Skeletal muscle cell (primary cell): ENCODE measurements at regions not wholly inside any gene's neighbourhood (a gene's known extent, or its start where the extent isn't known, plus 50 kb on each side); places are given as distances from the start of the nearest gene placed in this dataset.
A peak's percentile ranks its signal among the peaks of the same experiment; 100 is the strongest.

Source experiments
- DNase-seq: peaks from one replicate; pipeline ENCODE4 v3.0.0-alpha.2; 2010; ENCODE audit warnings: low read depth
- H3K4me3 ChIP-seq: 2 replicates; pipeline ENCODE4 v1.5.1; 2011; ENCODE audit warnings: low read depth, mild to moderate bottlenecking, control low read depth, low read length, moderate library complexity

DNA sequence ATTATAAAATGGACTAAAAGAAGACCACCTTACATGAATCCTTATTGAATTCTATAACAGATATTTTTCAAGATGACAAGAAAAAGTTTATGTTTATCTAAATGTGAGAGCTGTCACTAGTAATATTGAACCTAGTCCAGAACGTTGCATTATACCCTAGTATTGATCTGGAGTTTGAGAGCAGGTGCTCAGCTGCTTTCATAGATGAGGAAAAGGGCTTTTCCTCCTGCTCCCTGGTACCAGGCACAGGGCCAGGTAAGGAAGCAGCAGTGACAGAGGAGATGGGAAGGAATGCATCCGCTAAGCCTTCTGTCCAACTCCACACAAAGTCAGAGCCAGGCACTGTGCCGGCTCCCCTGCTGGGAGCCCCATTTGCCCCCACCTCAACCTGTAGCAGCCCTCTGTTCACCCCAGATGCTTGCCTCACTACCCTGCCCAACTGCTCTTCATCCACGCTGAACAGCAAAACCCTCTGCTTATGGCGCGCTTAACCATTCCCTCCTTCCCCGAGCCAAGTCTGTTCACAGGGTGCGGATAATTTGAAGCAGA, 393.1 kb downstream of the FRK start:
- H3K4me3 ChIP-seq: no peak overlapping the region
- no peak for DNase-seq

DNA sequence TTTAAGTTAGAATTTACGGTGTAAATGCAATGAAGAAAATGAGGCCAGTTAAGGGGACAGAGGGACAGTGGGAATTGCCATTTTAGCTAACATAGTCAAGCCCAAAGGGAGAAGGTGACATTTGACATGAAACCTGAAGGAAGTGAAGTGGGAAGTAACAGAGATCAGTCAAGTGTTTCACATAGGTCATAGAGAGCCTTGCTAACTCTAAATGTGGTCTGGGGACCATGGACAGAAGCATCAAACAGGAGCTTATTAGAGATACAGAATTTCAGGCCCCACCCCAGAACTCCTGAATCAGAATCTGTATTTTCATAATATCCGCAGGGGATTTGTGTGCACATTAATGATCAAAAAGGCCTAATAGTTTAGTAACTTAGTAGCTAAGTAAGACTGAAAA, 393.7 kb downstream of the FRK start:
- no peak overlapping the region for H3K4me3 ChIP-seq
- no peak for DNase-seq

DNA sequence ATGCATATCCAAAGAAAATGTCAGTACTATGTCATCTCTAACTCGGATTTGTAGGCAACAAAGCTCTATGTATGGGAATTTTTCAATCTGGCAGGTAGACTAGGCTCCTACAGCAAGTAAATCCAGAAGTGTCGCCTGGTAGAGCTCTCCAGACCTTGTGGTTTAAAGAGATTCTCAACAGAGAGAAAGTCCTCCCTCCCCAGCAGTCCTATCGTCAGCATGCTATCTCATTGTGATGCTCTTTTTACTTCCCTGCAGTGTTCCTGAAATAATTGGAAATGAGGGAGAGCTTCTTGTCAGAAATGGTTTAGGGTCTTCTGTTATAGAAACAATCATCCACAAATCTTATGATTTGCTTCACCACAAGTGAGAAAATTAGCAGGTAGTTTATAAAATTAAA, 395.4 kb downstream of the FRK start:
- no peak overlapping the region for H3K4me3 ChIP-seq
- no peak for DNase-seq

DNA sequence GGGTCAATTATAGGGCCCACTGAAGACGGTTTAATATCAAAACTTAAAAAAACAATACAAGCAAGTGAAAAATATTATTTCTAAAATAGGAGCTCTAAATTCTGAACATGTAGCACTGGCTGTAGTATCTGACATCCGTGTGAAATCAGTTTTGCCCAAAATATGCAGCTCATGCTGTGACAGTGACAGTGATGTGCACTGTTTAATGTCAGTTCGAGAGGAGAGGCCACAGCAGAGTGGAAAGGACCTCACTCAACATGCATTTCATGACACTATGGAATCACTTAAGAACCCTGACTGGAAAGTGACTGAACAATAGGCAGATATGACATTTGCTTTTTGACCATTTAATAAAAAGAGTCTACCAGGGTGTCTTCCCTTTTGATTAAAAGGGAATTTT, 397.0 kb downstream of the FRK start:
- no peak for DNase-seq
- H3K4me3 ChIP-seq: no peak overlapping the region

DNA sequence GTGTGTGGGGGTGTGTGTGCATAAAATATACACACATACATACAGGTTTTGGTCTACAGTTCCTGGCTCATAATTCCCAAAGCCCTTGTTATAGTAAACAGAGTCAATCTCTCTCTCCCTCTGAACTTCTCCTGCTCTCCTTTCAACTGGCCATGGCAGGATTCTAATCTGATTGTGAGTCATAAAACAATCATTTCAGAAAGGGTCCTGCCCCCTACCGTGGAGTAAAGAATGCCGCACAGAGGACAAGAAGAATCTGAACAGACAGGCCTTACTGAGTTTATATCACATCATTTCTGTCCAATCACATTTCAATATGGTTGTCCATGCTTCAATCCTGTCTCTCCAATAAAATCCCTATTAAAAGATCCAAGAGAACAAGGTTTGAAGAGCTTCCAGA, 416.9 kb downstream of the FRK start:
- no peak for DNase-seq

DNA sequence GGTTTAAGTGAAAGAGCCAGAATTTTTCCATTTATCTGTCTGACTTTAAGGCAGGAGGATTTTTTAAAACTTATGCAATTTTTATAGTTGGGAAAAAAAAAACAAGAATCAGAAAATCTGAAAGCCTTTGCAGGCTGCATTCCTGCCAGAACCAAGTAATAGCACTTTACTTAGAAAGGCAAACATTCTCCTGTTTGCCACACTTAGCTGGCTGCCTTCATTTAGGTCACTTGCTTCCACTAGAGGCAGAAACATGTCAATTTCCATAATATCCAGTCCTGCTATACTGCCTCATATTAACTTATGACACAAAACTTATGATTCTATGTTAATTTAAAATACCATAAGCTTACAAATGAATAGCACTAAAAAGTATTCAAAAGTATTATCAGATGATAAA, 425.8 kb downstream of the FRK start:
- DNase-seq: no peak

More for the DNA sequence above, 416.9 kb downstream of the FRK start:
- no peak overlapping the region for H3K4me3 ChIP-seq

DNA sequence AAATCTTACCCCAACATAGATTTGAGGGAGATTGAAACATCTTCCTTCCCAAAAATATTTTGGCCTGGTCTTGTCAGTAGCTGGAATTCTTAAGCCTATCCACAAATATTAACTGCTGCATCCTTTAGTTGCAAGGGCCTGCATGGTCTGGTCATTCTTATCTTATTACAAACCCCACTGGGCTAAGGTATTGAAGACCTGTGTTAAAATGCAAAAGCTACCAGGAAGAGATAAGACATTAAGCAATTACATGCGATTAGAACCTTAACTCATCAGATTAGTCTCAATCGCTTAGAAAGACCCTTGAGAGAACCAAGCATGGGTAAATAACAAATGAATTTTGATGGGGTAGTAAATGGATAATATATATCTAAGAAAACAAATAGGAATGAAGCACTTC, 426.6 kb downstream of the FRK start:
- DNase-seq: no peak
- H3K4me3 ChIP-seq: no peak overlapping the region

More for the DNA sequence above, 425.8 kb downstream of the FRK start:
- no peak overlapping the region for H3K4me3 ChIP-seq

DNA sequence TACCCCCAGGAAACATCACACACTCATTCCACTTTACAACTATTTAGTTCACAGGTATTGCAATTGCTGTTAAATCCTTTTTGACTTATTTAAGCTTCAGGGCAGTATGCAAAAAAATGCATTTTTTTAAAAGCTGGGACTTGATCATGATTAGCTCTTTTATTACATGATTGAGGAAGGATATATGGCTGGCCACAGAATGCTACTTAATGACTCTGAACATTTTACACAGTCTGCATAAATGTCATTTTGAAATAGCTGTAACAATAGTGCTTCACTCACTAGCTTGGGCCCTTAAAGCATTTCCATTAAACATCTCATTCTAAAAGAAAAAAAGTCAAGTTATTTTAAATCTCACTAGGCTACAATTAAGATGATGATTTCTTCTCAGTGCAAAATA, 429.7 kb downstream of the FRK start:
- no peak for DNase-seq
- no peak overlapping the region for H3K4me3 ChIP-seq

DNA sequence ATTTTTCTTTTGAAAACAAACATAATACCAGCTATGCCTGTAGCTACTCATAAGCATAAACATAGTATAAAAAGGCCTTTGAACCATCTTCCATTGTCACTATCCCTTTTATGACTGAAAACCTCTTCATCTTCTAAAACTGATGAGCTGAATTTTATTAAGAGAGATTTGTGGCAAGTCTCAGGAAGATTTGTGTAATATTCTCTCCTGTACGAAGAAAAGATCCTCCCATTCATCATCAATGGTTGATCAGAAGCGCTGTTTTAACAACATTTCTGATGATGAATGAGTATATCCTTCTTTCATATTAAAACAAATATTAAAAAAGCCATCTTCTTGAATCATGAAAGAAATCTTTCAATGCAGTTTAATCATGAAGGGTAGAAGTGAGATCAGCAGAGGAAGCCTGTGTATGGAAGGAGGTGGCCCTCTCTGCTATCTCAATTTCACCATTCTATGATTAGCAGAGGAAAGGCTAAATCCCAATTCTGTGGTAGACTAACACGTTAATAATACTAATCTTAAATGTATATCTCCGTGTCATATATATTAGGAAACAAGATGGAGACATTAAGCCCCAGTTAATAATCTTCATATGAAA, 430.2 kb downstream of the FRK start:
- DNase-seq: no peak
- H3K4me3 ChIP-seq: no peak overlapping the region

DNA sequence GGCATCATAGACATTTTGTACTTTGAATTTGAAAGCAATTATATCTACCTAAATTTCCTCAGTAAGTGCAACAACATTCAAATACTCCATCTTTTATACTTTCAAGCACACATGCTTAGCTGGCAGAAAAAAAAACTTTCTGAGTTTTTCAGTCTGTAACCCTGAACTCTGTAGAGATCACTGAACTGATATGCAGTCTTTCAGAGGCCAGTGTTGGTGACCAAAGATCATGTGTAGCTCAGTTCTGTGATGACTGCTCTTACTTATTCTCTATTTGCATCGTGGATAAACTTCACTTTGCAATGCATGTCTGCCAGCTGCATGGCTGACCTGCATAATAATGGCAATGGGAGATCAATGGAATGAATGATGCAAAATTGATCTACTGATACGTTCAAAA, 431.3 kb downstream of the FRK start:
- no peak for DNase-seq
- no peak overlapping the region for H3K4me3 ChIP-seq

DNA sequence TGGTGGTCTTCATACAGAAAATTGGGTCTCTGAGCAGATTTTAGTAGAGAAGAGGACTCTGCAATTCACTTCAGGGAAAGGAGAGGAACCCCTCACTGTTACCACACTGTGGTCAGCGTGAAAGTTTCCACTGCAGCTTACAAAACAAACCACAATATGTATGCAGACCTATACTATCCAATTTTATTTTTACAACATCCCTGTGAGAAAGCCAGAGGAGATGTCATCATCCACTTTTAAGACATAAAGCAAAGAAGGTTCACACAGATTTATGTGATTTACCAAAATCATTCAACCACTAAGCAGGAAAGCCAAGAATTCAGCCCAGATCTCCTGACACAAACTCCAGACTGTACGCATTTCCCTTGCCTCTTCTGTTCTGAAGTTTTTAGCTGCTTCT, 442.4 kb downstream of the FRK start:
- H3K4me3 ChIP-seq: no peak overlapping the region
- DNase-seq: peak; percentile 41

DNA sequence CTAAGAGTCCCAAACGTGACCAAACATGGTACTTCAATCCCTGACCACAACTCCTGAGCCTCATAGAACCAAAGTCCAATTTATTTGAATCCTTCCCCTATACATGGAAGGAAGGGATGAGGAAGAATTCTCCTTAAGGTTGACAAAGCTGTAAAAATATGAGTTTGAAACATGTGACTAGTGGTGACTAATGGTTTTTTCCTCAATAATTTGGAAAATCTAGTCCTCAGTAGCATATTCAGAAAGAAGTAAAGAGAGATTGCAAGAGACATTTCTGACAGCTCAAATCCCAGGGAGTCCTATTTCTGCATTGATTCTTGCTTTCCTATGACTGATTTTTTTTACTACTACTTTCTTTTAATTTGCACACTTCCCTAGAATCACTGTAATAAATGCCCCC, 443.7 kb downstream of the FRK start:
- no peak for DNase-seq
- H3K4me3 ChIP-seq: no peak overlapping the region

DNA sequence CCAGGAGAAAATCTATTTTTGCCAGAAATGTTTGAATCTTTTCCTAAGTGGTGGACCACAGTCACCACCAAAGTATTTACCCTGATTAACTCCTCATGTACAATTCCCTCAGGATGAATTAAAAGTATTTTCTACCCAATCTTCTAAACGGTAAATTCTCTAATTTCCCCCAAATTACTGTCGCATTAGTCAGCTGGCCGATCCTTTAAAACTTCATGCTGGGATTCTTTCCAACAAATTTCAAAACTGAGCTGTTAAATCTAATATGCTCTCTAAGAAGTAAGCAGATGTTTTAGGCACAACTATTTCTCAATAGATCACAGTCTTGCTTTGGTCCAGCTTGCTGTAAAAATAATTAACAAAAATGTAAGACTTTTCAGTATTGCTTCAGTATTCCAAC, 447.2 kb downstream of the FRK start:
- H3K4me3 ChIP-seq: no peak overlapping the region
- DNase-seq: peak; percentile 81

DNA sequence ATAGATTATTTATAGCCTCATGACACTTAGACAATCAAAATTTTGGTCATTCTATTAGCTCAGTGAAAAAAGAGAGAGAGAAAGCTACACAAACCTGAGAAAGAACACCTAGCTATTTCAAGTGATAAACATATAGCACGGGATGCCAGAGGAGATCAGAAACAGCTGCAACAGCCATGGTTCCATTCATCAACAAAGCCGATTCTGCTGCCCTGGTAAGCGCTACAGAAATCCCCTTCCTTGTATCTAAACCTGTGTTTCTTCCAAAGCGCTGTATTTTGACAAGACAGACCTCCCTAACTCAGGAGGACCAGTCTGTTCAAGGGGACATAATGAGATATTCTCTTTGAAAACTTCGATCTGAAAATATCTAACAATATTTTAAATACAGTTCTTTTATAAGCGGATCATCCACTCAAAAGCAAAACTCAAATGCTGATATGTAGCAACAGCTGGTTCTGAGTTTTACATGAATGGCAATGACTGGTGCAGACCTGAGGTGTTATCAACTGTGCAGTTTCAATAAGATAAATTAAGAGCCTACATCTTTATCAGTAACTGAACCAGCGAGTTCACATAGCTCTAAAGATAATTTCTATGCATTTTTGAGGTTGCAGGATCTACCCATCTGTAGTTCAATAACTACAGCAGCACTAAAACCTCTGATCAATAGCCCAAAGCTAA, 447.8 kb downstream of the FRK start:
- no peak for DNase-seq
- no peak overlapping the region for H3K4me3 ChIP-seq

DNA sequence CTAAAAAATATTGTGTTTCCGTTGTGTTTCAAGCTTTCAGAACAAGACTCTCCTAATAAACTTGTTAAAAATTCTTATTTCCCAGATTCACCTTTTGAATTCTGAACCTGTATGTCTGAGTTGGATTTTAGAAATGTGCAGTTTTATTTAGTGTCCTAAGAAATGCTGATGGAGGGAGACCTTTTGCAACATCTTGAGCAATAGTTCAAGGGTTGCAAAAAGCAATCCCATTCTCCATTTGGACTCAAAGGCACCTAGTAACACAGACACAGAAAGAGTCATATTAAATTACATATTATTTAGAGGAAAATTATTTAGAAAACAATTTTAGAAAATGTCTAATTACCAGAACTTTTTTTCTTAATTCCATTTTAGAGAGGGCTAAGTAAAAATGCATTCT, 448.5 kb downstream of the FRK start:
- no peak overlapping the region for H3K4me3 ChIP-seq
- no peak for DNase-seq

DNA sequence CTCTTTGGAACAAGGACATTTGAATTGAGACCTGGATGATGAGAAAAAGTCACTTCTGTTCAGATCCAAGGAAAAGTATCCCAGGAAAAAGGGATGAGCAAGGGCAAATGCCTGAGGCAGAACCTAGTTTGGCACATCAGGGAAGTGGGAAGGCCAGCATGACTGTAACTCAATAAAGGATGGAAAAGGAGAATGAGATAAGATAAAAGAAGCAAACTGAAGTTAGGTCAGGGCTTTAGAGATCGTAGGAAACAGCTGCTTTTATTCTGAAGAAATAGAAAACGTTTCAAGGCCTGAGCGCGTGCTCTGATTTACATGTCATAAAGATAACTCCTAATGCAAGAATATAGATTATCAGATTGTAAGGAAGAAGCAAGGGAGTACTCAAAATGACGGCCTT, 450.0 kb downstream of the FRK start:
- DNase-seq: no peak
- no peak overlapping the region for H3K4me3 ChIP-seq

DNA sequence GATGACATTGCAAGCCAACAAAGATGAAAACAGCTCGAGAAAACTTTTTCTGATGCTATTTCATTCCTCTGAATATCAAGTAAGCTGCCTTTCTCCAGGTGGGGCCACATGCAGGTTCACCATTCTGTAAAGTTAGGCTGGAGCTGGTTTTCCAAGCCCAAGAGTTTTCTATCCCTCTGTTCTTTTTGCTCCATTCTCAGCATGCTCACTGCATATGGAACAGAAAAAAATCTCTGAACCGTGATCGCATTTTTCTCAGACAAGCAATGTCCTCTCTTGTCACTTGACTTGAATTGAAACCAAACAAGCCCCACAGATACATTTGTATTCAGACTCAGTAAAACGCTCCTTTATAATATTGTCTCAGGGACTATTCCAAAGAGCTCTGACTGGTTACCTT, 451.6 kb downstream of the FRK start:
- DNase-seq: no peak
- no peak overlapping the region for H3K4me3 ChIP-seq

DNA sequence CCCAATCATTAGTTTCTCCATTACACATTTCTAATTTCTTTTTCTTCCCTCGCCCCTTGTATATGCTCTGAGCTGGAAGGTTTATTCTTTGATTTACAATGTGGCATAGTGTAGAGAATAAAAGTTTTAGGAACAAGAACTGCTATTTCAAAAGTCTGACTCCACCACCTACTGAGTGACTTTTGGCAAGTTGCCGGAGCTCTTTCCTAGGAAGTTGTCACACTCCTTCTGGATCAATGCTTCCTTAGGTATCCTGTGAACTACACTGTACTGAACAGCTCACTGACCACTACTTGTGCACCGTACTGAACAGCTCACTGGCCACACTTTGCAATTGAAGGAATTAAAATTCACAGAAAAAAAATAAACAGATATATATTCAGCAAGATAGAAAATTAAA, 458.2 kb downstream of the FRK start:
- DNase-seq: no peak
- no peak overlapping the region for H3K4me3 ChIP-seq

DNA sequence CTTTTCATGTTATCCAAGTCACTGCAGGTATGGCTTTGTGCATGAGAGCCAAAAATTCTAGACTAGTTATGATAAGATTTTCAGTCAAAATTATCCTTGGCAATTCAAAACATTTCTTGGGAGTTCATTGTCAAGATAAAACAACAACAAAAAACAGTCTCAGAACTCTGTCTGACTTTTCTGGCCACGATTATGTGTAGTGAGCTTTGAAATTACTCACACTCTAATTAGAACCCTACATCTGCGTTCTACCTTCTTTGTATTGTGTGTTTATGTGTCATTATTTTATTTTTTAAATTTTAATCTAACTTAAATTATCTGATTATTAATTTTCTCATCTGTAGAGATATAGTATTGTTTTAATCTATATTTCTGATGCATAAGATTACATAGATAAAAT, 459.2 kb downstream of the FRK start:
- DNase-seq: no peak

DNA sequence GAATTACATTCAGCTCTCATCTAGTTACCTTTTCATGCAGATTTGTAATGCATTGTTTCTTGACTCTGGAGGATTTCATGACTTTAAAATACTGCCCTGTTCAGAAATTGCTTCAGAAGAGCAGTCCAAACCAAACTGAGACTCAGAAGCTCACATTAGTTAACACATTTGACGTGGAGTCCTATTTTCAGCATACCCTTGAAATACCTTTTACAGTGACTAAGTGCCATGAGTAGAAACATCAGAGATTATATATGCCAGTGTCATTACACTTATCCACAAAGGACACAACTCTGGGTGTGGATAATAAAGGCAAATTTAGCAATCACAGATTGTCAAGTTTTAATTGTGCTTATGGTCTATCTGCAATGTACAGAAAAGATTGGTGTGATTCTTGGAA, 459.6 kb downstream of the FRK start:
- H3K4me3 ChIP-seq: no peak overlapping the region
- DNase-seq: no peak

More for the DNA sequence above, 459.2 kb downstream of the FRK start:
- no peak overlapping the region for H3K4me3 ChIP-seq

DNA sequence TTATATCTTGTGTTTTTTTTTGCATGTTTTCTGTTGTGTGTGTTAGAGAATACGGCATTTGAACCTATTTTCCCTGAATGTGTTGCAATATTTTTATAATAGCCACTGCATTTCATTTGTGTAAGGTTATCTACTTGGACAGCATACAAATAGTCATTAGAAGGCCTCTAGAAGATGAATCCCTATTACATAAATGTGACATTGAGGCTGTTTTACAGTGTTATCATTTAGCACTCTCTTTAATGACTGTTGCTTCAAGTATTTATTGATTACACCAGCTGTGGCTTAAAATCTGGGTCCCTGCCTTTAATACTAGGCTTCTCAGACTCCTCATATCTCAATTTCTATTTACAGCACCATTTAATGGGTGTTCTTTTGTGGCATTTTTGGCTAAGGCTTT, 465.8 kb downstream of the FRK start:
- no peak overlapping the region for H3K4me3 ChIP-seq
- no peak for DNase-seq
